Neutrophil (primary cell): ENCODE measurements at regions not wholly inside any gene's neighbourhood (a gene's known extent, or its start where the extent isn't known, plus 50 kb on each side); places are given as distances from the start of the nearest gene placed in this dataset.

ENCODE experiments used
- H3K27ac ChIP-seq: fragments of 200-600 bp; sonication (generic); 2 replicates; pipeline ENCODE4 v1.5.1; 2016; ENCODE audit warnings: mild to moderate bottlenecking, moderate library complexity
- H3K27me3 ChIP-seq: fragments of 200-600 bp; sonication (generic); 2 replicates; pipeline ENCODE4 v1.6.0; 2016; ENCODE audit warnings: mild to moderate bottlenecking
- H3K36me3 ChIP-seq: fragments of 200-600 bp; sonication (generic); 2 replicates; pipeline ENCODE4 v1.5.1; 2017
- H3K4me1 ChIP-seq, 2 experiments: fragments of 200-600 bp in 1 of 2; sonication (generic) in 1 of 2; 1 replicate in 1 of 2; 2 replicates in 1 of 2; pipeline versions ENCODE4 v1.5.1 to v1.6.1; 2013 to 2016; ENCODE audit warnings: low read depth in 1 of 2, low read length in 1 of 2, mild to moderate bottlenecking in 1 of 2, moderate library complexity in 1 of 2; ENCODE audit not compliant: control insufficient read depth in 1 of 2, insufficient read depth in 1 of 2
- H3K4me3 ChIP-seq, 2 experiments: fragments of 200-600 bp in 1 of 2; sonication (generic) in 1 of 2; 1 replicate in 1 of 2; 2 replicates in 1 of 2; pipeline ENCODE4 v1.5.1; 2013 to 2016; ENCODE audit warnings: low read depth in 1 of 2, low read length in 1 of 2, mild to moderate bottlenecking in 1 of 2, moderate library complexity in 1 of 2
- H3K9me3 ChIP-seq: fragments of 200-600 bp; sonication (generic); 2 replicates; pipeline ENCODE4 v1.5.1; 2016
- TF ChIP-seq, protein P1 (sequence below): fragments of 200-600 bp; sonication (generic); IDR thresholded peaks from 2 replicates; pipeline ENCODE4 v1.5.1; 2016; ENCODE audit warnings: antibody characterized with exemption

- H3K27ac ChIP-seq: no peak overlapping the region
- H3K4me3 ChIP-seq: no peak overlapping the region
- no peaks in the 10 kb centered on the region for H3K9me3 ChIP-seq
- H3K36me3 ChIP-seq: no peaks in the 10 kb centered on the region
- H3K27me3 ChIP-seq: peaks cover 11% of the 10 kb centered on the region
- no peaks in the 10 kb centered on the region for H3K4me1 ChIP-seq
- TF ChIP-seq, protein P1, sequence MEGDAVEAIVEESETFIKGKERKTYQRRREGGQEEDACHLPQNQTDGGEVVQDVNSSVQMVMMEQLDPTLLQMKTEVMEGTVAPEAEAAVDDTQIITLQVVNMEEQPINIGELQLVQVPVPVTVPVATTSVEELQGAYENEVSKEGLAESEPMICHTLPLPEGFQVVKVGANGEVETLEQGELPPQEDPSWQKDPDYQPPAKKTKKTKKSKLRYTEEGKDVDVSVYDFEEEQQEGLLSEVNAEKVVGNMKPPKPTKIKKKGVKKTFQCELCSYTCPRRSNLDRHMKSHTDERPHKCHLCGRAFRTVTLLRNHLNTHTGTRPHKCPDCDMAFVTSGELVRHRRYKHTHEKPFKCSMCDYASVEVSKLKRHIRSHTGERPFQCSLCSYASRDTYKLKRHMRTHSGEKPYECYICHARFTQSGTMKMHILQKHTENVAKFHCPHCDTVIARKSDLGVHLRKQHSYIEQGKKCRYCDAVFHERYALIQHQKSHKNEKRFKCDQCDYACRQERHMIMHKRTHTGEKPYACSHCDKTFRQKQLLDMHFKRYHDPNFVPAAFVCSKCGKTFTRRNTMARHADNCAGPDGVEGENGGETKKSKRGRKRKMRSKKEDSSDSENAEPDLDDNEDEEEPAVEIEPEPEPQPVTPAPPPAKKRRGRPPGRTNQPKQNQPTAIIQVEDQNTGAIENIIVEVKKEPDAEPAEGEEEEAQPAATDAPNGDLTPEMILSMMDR: no peak
These were observed 65.0 kb upstream of the KCND3 start for GRCh38 chr1:112054510-112054909.

DNA sequence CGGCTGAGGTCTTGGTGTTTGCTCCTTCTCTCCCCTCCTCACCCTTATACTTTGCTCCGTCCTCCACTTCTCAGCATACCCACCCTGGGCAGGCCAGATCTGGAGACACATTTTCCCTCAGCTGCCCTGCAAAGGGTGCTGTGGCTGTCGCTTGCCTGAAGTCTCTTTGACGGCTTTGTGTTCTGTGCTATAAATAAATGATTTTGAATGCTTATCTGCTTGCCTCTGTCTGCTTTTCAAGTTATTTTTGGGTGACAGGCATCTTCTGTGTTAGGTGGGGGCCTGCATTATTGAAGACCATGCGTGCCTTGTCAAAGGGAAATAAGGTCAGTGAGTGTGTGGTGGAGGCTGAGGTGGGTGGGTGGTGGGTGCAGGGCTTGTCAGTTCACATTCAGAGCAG is 66.9 kb upstream of the KCND3 start:
- no peaks in the 10 kb centered on the region for H3K36me3 ChIP-seq
- no peaks in the 10 kb centered on the region for H3K4me1 ChIP-seq
- H3K4me3 ChIP-seq: no peak overlapping the region
- no peaks in the 10 kb centered on the region for H3K9me3 ChIP-seq
- TF ChIP-seq, protein P1: no peak
- no peak overlapping the region for H3K27ac ChIP-seq
- H3K27me3 ChIP-seq: peaks cover 11% of the 10 kb centered on the region

- H3K4me1 ChIP-seq: no peaks in the 10 kb centered on the region
- H3K36me3 ChIP-seq: no peaks in the 10 kb centered on the region
- no peaks in the 10 kb centered on the region for H3K9me3 ChIP-seq
- H3K27ac ChIP-seq: no peak overlapping the region
- peaks cover 11% of the 10 kb centered on the region for H3K27me3 ChIP-seq
- TF ChIP-seq, protein P1: no peak
- H3K4me3 ChIP-seq: no peak overlapping the region
These were observed 68.3 kb upstream of the KCND3 start for GRCh38 chr1:112057736-112058135.

- no peak overlapping the region for H3K4me3 ChIP-seq
- H3K4me1 ChIP-seq: no peaks in the 10 kb centered on the region
- TF ChIP-seq, protein P1: no peak
- peaks cover 11% of the 10 kb centered on the region for H3K27me3 ChIP-seq
- no peaks in the 10 kb centered on the region for H3K36me3 ChIP-seq
- H3K27ac ChIP-seq: no peak overlapping the region
- H3K9me3 ChIP-seq: no peaks in the 10 kb centered on the region
These were observed 69.5 kb upstream of the KCND3 start for GRCh38 chr1:112058815-112059450.

DNA sequence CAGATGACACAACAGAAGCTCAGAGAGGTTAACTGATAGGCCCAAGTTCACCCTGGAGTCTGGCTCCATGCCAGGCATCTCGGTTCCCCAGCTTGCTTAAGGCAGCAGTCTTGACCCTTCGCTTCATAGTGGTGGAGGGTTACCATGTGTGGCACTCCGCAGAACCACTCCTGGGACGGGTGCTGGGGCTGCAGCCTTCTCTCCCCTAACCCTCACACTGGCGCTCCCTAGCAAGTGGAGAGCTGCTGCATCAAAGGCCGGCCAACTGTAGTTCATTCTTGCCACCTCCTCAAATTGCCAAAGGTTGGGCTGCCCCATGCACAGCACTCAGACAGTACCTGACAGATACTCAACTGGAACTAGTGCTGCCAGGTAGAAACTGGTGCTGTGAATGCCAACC is 70.2 kb upstream of the KCND3 start:
- TF ChIP-seq, protein P1: no peak
- H3K4me3 ChIP-seq: no peak overlapping the region
- H3K27me3 ChIP-seq: peaks cover 11% of the 10 kb centered on the region
- no peaks in the 10 kb centered on the region for H3K4me1 ChIP-seq
- H3K36me3 ChIP-seq: no peaks in the 10 kb centered on the region
- no peaks in the 10 kb centered on the region for H3K9me3 ChIP-seq
- no peak overlapping the region for H3K27ac ChIP-seq
